GM12873 (cell line): ENCODE measurements at regions not wholly inside any gene's neighbourhood (a gene's known extent, or its start where the extent isn't known, plus 50 kb on each side); places are given as distances from the start of the nearest gene placed in this dataset.

Experiments used
- TF ChIP-seq, protein P1 (sequence below): IDR thresholded peaks from 2 replicates; pipeline ENCODE4 v1.5.1; 2012; ENCODE audit warnings: low read depth, mild to moderate bottlenecking, moderate library complexity, low read length, control low read depth; ENCODE audit not compliant: insufficient read depth; ENCODE audit errors: missing control alignments

DNA sequence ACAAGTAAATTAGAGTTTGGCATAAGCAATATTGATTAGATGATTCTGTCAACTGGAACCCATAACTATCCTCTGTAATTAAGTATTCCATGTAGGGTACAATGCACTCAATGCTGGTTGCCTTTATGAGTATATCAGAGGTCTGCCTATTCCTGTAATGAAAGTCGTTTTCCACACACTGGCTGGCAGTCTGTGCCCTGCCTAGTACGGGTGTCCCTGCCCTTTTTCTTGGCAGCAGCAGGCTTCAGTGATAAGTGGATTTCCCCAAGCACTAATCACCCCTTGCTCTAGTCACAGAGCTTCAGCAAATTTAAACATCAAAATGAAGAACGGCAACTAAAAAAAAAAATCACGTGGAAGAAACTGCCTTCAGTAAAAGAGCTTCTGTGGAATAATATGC is 294.8 kb upstream of the STT3B start:
- TF ChIP-seq, protein P1, sequence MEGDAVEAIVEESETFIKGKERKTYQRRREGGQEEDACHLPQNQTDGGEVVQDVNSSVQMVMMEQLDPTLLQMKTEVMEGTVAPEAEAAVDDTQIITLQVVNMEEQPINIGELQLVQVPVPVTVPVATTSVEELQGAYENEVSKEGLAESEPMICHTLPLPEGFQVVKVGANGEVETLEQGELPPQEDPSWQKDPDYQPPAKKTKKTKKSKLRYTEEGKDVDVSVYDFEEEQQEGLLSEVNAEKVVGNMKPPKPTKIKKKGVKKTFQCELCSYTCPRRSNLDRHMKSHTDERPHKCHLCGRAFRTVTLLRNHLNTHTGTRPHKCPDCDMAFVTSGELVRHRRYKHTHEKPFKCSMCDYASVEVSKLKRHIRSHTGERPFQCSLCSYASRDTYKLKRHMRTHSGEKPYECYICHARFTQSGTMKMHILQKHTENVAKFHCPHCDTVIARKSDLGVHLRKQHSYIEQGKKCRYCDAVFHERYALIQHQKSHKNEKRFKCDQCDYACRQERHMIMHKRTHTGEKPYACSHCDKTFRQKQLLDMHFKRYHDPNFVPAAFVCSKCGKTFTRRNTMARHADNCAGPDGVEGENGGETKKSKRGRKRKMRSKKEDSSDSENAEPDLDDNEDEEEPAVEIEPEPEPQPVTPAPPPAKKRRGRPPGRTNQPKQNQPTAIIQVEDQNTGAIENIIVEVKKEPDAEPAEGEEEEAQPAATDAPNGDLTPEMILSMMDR = no peak

DNA sequence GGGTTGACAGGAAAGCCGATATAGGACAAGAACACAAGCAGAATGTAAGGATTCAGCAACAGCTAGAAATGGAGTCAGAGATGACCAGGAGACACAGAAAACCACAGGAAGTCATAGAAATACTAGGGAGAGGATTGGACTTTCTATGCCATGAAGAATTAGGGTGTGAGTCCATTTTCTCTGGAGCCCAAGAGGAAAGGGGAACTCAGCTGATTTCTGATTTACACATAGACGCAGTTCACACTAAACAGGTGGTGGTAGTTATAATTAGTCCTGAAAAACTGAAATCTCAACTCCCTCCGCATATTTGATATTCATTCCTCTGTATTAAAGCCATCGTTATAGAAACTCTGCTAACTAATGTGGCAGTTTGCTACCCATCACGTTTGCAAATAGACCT is 292.7 kb upstream of the STT3B start:
- TF ChIP-seq, protein P1 = no peak

DNA sequence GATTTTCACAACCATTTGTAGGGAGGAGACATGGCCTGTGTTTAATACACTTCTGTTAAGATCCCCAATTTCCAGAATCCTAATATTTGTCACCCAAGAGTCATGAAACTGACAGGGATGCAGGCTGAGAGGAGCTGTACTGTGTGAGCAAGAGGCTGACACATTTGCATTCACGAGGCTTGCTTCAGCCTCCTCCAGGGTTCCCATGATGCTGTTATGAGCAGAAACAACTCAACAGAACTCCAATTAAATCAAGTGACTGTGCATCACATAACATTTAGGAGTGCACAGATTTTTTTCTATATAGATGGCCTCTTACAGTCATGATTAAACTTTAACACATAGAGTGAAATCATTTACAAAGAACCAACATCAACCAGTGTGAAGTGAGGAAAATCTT is 292.3 kb upstream of the STT3B start:
- TF ChIP-seq, protein P1 = no peak

DNA sequence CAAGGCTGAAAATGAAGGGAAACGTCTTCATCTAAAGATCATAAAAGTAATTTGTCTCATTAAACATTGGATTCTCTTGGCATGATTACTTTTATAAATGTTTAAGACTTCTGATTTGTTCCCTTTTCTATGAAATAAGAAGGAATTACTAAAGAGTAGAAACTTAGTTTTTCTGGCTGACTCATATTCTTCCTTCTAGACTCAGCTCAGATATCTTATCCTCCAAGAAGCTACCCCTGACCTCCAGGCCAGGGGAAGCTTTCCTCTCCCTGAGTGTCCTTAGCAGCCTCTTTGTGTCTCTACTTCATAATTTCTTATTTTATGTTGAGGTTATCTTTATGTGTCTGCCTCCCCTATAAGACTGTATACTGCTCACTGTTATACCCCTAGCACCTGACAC is 291.9 kb upstream of the STT3B start:
- TF ChIP-seq, protein P1 = no peak

DNA sequence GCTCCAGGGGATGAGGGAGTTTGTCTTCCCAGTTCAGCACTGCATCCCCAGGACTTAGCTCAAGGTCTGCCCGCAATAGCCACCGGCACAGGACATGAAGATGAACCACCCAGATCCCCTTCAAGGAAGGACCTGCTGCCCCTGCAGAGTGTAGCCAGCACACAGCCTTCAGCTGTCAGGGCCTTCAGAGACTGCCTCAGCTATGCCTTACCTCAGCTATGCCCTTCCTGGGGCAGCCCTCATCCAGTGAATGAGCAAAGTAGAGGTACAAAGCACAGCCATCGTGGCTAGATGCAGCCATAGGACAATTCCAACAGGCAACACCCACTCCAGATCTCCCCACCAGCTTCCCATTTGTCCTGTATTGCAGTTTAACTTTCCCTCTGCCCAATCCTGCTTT is 291.2 kb upstream of the STT3B start:
- TF ChIP-seq, protein P1 = no peak

DNA sequence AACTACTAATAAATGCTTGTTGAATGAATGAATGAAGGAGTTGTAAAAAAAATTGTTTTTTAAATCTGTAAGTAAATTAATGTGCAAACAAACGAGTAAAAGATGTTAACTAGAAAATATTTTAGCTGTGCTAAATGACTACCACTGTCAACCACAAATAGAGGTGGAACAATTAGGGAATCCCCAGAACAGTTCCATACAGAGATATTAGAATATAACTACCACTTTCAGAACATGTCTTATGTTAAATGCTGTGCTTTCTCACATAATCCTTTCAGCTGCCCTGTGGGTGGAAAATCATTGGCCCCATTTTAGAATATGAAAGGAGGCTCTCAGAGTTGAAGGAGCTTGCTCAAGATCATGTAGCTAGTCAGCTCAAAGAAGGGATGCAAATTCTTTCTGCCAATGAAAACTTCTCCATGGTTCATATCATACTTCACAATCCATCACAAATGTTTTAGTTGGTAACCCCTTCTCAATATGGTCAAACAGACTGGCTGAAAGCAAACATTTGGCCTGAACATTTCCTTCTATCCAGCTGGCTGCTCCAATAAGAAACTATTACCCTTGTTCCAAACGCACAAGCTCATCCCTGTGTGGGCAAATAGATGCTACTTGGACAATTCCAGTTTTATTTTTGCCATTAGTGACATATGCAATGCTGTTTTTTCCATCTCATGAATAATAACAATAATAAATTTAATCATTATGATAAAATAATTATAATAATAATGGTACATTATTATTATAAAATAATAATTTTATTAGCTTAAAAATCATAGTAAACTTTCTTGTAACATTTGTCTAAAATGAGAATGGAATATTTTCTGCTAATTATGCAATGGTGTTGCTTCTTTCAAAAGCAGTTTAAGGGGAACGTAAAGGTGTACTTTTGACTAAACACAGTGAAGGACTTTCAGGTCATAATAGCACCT is 290.4 kb upstream of the STT3B start:
- TF ChIP-seq, protein P1 = no peak

DNA sequence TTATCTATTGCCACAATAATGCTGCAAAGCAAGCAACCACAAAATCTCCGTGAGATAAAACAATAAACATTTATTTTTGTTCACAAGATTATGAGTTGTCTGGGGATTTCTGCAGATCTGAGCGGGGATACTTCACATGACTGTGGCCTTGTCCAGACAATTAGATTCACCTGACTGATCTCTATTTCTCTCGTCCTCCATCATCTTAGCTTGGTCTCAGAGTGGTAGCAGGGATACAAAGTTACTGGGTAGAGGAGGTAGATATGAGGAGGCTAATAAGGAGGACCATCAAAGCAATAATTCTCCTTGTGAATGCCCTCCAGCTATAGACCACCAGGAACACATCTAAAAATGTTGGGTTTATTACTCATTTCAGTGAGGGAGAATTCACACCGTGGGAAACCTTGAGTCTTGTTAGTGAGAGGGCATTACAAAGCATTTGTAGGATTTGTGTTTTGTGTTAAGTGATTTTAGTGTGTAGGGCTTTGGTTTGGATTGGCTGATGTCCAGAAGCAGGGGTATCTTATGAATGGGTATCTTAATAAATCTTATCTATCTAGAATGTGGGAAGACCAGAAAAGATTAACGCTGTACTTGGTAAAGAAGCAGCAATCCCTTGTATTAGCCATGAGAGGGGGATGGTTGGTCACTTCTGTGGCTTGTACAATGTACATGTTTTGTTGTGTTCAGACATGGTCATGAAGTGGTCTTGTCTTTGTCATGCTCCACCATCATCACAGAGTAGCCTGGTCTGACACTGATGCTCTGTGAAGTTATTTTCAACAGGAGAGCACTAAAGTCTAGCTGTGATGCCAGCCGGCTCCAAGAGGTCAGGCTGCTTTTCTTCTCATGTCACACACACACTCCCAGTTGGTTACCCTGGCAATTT is 287.6 kb upstream of the STT3B start:
- TF ChIP-seq, protein P1 = no peak
